CD4-positive, alpha-beta T cell treated with Interferon alpha-2 for 1 hour (primary cell): ENCODE measurements at regions not wholly inside any gene's neighbourhood (a gene's known extent, or its start where the extent isn't known, plus 50 kb on each side); places are given as distances from the start of the nearest gene placed in this dataset.
"Not testable (repeated sequence)": the region's sequence is repeated elsewhere in the genome, so short reads cannot be mapped to it uniquely, and the experiment has no call there.

Experiments used
- DNase-seq, 2 donors: peaks; one replicate each; pipeline ENCODE4 v3.0.0-alpha.2; 2020 to 2022

- DNase-seq, result no peak
These were observed 53.7 kb upstream of the SMIM15 start for GRCh38 chr5:61215996-61216395.

DNA sequence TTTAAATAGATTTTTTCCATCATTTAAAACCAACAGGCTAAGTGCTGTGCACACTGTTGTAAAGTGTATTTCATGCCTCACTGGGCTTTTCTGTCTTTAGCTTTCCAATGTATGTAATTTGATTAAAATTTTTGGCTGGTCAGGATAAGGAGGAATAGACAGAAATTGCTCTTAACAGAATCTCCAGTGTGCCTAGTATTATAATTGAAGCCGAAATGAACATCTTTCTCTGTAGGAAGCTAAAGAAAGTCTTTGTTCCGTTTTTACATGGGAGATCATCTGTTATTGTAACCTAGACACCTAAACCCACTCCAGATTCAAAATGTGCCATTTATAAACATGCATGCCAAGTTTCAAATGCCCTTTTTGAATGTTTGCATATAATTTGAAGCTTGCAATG lies 54.5 kb upstream of the SMIM15 start:
- DNase-seq, result no peak

DNA sequence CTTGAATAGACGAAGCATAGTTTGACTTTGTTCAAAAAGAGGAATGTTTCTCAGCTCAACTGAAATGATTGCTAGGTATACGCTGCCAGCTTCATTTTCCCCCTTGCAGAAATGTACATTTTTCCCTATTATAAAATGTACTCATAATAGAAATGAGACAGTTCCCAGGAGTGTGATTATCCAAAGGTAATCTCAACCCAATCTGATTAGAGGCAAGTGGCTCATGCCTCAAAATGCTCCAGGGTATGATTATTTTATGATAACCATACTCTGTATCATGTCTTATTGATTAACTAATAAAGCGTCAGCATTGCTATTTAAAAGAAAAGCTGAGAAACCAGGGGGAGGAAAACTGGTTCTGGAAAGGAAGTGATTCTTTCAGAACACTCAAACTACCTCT lies 54.9 kb upstream of the SMIM15 start:
- DNase-seq, result no peak

- no peak for DNase-seq
These were observed 66.0 kb upstream of the SMIM15 start for GRCh38 chr5:61228229-61228628.

- no peak for DNase-seq
These were observed 66.5 kb upstream of the SMIM15 start for GRCh38 chr5:61228691-61229280.

DNA sequence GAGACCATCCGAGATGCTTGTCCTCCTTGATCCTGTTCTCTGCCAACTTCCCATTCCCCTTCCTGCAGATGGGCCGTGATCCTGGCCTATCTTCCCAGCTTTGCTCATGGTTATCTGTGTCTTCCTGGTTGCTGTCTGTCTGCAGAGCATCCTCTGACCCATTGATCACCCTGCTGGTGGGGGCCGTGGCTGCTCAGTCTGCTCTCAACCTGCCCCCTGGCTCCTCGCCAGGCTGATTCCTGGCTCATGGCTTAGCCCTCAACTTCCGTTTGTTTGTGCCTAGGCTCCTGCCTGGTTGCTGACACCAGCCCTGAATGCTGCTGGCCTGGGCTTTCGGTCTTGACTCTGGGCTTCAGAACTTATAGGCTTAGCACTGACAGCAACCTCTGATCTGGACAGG lies 67.1 kb upstream of the SMIM15 start:
- DNase-seq, result no peak

- DNase-seq, result no peak
These were observed 68.2 kb upstream of the SMIM15 start for GRCh38 chr5:61230492-61230891.

DNA sequence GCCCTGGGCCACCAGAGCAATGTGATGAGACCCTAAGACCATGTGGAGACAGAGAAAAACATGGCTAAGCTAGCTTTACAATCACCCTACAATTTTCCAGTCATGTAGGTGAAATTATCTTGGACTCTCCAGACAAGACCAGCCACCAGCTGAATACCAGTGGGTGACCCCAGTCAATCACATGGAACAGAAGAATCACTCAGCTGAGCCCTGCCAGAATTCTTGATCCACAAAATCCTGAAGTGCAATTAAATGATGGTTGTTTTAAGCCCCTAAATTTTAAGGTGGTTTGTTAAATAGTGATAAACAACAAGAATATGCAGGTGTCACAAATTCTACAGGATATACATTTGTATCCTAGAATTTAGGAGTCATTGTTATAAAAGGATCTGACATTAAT lies 69.5 kb upstream of the SMIM15 start:
- no peak for DNase-seq

DNA sequence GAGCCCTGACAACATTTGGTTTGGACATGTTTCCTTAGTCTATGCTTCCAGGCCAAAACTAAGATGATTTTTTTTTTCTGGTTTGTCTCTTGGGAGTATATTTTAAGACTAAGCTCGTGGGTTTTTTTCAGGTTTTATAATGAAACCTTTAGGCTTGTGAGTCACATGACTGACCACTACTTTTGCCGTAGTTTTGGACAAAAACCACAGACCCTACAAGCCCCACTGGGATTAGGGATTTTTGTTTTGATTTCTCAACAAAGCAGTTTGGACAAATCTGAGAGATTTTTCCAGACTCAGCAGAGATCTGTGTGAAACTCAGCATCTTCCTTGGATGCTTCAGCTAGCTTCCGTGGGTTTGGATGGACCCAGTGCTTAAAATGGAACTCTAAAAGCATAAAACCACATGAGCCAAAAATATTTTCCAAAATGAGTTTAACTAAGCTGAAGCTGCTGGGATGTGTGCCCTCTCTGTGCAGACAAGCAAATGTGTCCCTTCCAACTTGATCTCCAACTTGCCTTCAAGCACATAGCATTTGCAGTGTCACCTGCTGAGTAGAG lies 70.3 kb upstream of the SMIM15 start:
- DNase-seq, result no peak

DNA sequence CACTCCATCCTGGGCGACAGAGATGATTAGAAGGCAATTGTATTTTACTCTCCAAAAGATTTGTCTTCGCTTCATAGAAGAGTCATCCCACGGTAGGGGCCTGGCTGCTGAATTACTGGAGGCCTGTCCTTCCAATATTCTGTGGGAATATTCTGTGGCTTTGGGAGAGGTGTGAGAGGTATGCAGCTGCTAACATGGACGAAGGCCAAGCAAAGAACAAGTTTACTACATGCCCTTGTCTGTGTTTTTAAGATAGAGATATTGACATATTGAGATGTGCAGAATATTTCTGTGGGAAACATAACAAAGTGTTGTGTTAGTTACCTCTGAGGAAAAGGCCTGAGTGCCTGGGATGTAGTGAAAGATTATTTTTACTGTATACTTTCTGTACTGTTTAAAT lies 71.8 kb upstream of the SMIM15 start:
- no peak for DNase-seq

GRCh38 chr5:61236715-61237114 lies 74.4 kb upstream of the SMIM15 start:
- not testable (repeated sequence) for DNase-seq

DNA sequence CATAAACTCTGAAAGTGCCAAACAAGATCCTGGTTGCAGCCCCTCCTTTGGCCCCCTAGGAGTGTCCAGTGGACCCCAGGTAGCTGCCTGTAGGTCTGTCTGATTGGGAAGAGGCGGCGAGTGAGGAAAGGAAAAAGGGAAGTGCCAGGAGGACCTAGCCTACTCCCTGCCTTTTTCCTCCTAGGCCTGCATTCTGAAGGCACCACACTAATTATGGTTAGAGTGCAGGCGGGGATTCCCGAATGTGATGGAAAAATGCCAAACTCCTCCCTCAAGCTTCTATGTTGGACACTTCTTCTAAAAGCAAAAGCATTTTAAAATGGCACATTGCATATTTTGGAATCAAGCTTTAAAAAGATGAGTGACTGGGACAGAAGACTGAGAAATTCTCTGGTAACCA lies 83.2 kb upstream of the SMIM15 start:
- no peak for DNase-seq

DNA sequence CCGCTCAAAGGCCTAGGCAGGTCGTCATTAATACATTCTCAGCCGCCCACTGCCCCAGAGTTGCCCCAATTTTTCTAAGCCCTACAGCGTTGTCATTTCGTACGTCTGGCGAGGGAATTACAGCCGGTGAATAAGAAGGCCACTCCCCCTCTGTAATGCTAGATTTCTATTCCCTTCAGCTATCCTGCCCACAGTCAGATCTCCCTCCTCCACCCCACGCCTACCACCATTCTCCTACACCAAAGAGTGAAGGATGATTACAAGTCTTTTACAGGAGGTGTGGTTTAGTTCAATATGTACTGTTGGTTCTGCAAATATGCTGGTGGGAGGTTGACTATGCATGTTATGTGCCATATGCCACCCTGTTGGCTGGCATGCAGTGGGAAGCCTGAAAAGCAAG lies 83.7 kb upstream of the SMIM15 start:
- DNase-seq, result no peak

DNA sequence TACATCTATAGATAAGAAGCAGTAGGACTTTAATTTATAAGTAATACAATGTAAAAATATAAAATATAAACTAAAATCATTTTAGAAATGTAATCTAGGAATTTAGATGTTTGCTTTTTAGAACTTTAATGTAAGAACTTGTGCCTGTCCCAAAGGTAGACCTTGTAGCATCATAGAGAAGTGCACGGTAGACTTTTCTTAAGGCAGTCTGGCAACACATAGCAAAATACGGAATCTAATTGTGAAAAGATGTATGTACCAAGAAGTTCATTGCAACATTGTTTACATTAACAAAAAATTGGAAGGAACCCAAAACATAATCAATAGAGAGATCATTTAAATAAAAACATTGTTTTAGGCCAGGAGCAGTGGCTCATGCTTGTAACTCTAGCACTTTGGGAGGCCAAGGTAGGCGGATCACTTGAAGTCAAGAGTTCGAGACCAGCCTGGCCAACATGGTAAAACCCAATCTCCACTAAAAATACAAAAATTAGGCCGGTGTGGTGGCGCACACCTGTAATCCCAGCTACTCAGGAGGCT lies 84.6 kb upstream of the SMIM15 start:
- no peak for DNase-seq

DNA sequence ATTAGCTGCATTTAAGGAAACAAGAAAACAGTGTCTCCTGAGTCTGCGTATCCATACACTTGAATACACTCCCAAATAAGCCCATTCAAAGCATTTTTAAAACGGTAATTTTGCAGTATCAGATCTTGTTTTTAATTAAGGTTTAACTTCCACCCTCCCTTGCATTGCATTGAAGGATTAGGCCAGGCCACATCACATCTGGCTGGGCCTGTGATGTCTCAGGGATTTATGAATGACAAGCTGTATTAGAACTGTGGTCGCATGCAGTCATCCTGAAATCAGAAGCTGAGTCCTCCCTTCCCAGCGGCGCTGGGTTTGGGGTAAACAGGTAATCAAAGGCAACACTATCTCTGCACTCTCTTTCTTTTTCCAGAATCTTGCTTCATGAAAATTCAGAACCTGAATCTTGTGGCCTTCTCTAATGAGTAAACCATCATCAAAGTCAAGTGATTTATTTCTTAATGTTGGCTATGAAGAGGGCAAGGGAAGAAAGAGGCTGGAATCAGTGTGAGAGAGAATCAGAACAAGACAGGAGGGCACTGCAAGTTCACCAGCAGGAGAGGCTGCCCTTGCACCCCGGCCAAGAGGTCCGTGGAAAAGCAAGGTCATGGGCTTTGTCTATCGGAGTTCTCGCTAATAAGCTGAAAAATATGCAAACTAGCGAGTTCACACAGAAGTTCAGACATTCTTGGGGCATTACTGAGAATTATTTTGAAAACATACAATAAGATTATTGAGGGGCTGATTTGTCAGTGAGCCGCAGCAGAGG lies 80.0 kb upstream of the ZSWIM6 start:
- no peak for DNase-seq

- no peak for DNase-seq
These were observed 79.5 kb upstream of the ZSWIM6 start for GRCh38 chr5:61252643-61252925.

- no peak for DNase-seq
These were observed 78.5 kb upstream of the ZSWIM6 start for GRCh38 chr5:61253547-61253946.

DNA sequence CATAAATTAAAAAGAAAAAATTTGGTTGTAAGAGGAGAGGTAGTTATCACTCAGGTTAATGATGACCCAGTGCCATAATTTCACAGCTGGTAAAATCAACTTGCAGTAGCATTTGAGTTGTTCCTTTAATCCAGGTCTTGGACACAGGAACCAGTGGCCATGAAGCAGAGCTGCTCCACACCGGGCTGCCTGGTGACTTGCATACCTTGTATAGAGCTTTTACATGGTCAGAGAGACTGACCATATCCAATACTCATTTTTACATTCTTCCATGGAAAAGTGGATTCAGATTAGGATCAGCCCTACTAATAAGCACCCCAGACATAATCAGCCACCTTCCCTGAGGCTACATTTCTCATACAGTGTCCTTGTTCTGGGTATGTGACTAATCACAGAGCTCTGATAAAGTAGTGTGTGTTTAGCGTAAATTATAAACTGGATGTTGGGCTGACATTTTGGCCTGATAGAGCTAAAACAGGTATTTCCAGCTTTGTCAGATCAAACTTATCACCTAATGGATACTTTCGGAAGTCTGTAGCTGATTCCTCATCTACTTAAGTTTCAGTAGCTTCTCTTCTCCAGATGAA lies 77.0 kb upstream of the ZSWIM6 start:
- DNase-seq, result no peak

DNA sequence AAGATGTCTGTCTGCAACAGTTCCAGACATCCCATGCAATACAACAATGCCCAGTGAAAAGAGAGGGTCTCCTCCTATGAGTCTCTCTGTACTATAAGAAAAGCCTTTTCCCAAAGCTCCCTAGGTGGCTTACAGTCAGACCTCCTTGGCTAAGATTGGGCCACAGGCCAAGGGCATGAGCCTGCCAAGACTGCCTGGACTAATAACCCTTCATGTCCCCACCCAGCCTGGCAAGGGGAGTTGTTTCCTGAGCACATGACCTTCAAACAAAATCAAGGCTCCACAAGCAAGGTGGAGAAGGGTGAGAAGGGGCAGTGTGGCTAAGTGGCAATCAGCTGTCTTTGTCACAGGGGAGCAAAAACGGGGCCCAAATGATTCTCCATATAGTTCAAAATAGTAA lies 75.6 kb upstream of the ZSWIM6 start:
- no peak for DNase-seq

DNA sequence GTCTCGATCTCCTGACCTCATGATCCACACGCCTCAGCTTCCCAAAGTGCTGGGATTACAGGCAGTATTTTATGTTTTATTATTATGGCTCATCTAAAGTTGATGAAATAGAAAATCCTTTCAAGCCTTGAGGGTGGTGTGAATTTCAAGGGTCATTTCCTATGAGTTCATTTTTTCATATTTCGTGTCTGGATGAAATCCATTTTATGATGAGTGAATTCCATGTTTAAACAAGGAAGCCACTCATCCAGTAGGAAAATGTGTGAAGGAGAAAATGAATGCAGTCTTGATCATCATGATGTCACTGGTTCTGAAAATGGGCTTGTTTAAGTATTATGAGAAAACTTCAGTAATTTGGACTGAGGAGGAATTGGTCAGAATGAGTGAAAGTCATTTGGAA lies 74.6 kb upstream of the ZSWIM6 start:
- DNase-seq, result no peak

- no peak for DNase-seq
These were observed 70.9 kb upstream of the ZSWIM6 start for GRCh38 chr5:61261136-61261535.

- no peak for DNase-seq
These were observed 70.0 kb upstream of the ZSWIM6 start for GRCh38 chr5:61262080-61262479.

DNA sequence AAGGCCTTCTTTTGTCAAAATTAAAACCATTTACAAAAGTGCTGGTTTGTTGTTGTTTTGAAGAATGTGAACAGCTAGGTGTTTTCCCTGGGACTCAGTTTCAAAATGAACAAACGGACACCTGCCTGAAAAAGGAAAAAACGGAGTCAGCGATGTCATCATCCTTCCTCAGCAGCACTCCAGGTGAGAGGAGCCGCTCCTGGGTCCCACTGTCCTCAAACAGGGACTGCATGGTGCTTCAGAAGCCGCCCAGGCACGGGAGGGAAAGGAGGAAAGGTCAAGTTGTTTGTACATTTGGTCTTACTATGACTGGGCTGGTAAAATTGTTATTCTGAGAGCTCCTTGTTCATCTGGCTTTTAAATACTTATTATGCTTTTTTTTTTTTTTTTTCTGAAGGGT lies 69.0 kb upstream of the ZSWIM6 start:
- no peak for DNase-seq

- DNase-seq, result no peak
These were observed 68.3 kb upstream of the ZSWIM6 start for GRCh38 chr5:61263561-61264272.
